Activated T-helper 1 cell treated with Interleukin-2 at 50 U/mL for 16 hours (primary cell): ENCODE measurements at regions not wholly inside any gene's neighbourhood (a gene's known extent, or its start where the extent isn't known, plus 50 kb on each side); places are given as distances from the start of the nearest gene placed in this dataset.

ENCODE experiments used
- DNase-seq: peaks from one replicate; pipeline ENCODE4 v3.0.0-alpha.2; 2020; ENCODE audit warnings: low read depth

DNA sequence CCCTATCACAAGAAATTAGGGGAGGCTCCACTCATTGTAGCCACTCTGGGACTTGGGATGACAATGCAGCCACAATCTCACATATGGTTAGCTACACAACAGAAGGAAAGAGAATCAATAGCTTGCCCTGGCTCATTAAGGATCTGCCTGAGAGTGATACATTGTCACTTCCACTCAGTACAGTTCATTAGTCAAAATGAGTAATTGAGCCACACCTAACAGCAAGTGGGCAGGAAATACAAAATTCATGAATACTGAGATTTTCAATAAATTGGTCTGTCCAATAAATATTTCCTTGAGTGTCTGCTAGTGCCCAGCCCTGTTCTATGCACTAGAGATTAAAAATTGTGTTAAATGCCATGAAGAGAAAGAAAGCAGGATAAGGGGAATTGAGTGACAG, 231.3 kb upstream of the NR4A3 start:
- no peak for DNase-seq

DNA sequence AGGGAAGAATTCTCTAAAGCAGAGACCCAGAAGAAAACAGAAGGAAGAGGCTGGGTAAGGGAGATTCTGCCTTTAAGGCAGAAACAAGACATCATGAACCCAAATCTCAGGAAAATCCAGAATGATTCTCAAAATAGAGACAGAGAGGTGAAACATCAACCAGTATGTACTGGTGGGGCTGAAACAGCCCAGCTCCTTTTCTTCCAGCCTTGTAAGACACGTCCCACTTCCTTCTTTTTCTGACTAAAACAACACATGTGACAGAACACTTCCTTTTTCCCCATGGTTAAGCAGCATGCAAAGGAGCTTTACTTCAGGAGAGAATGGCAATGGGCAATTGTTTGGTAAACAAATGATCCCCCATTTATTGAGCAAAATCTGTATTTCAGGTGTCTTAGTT, 230.8 kb upstream of the NR4A3 start:
- DNase-seq: no peak

DNA sequence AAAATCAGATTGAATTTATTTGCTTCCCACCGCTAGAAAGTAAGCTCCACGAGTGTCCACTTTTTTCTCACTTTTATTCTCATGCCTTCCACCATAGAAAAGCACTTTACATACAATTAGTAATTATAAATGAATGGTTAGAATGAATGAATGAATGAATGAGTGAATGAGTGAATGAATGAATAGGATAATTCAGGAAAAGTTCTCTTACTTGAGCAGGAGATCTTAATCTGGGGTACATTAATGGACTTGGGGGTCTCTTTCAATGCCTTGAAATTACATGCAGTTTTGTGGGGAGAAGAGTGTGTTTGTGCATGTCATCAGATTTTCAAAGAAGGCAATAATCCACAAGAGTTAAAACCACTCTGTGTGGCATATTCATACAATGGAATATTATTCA, 229.9 kb upstream of the NR4A3 start:
- no peak for DNase-seq

DNA sequence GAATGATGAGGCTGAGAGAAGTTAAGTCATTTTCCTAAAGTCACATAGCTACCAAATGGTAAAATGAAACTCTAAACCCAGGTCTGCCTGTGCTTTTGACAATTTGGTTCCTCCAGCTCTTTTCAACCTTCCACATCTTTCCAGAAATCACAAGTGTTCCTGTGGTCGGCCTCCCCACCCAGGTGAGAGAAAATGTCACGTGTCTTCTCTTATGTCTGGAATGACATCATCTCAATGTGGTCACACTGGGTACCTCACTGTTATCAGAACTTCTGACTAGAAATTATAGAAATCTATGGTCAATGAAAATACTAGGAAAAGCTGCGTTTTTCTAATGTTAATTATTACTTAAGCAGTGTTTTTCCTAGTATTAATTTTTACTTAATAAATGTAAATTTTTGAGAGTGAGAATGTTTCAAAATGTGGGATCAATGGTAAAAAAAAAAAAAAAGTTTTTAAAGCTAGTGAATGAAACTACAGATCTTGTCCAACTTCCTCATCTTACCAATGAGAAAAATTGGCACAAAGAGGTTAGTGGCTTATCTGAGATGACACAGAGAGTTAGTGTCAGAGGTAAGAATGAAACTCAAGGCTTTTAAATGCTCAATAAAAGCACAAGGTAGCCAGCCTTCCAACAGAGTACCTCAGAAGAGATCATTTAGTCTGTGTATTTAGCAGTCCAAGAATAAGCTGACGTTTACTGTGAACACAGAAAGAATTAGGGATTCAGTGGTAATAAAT, 228.7 kb upstream of the NR4A3 start:
- no peak for DNase-seq

DNA sequence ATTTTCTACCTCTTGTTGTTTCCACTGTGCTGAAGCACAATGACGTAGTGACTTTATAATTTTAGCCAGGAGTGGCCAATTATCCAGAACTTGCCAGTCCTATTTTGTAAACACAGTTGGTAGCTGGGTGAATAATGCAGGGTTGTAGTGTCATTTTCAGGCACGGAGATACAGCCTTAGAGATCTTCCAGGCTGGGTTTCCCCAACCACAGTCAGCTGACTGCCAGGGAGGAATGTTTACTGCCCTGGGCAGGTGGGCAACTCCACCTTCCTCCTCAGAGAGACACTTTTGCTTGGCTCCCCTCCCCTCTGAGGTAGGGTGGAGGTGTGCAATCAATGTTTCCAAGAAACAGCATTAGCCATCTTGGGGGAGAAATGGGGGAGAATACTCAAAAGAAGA, 228.1 kb upstream of the NR4A3 start:
- no peak for DNase-seq

DNA sequence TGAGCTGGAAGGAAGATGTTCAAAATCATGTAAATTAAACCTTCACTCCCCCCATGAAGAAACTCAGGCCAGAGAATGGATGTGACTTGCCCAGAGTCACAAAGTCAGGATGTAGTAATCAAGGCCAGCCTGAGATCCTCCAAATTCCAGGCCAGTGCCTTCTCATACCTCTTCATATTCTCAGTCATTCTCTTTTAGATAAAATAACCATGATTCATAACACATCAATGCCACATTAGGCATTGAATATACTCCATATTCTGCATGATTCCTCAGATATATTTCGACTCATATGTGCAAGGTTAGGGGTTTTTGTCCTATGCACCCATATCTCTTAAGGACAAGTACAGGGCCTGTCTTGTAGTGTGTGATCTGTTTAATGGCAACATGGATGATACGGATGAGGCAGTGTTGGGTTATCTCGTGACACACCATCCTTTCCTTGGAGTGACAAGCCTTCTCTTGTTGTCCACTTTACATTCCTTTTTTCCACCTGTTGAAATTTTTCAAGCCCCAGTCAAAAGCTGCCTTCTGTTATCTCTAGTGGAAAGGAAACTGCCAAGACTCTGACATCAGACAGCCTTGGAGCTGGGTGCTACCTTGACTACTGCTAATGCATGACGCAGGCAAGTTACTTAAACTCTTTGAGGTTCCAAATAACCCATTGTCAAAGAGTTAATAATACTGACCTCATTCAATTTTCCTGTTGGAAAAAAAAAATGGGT, 227.5 kb upstream of the NR4A3 start:
- no peak for DNase-seq

DNA sequence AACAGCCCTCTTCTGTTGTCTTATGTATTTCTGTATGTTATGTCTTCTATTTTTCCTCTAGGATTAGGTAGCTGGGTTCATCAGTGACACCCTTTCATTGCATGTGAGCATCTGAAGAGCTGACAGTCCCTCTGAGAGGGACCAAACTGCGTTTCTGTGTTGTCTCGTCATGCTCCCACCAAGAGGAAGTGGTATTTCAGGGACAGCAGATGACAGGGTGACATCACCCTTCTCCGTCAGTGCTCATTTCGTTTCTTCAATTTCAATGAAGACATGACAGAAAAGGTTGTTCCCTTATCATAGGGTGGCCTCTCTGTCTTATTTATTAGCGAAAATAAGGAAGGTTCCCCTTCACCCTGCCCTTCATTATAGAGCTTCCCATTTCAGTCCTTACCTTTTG, 225.9 kb upstream of the NR4A3 start:
- DNase-seq: no peak

DNA sequence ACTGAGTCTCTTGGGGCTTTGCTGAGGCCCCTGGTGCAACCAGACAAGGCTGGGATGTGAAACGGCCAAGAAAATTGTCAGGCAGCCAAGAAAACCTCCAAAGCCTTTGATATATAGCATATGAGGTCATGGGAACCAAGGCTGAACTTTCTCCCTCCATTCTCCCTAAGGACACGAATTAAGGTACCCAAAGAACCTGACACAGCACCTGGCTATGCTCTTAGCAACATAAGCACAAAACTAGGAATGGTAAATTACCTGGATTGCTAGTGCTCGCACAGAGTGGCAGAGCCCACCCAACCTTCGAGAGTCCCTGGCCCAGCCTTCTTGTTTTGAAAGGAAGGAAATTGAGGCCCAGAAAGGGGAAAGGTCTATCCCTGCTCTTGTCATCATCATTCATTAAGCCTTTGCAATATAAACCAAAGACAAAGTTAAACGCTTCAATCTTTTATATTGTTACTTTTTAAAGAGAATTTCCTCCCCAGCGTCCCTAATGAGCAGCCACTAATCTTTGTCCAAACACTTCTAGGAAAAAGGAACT, 220.0 kb upstream of the NR4A3 start:
- no peak for DNase-seq

DNA sequence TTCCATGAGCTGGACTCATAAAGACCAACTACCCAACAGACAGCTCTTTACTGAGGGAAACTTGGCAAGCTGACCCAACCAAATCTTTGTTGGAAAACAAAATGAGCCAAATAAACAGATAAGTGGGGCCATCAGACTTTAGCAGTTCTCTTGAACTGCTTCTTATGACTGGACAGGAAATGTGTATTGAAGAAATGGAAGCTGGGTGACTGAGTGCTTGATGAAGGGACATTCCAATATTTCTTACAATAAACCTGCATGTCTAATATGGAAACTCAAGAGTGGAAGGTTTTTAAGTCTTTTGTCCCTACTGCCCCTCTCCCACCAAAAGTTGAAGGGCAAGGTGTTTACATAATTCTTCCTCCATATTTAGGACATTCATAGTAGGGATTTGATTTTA, 218.8 kb upstream of the NR4A3 start:
- DNase-seq: no peak

DNA sequence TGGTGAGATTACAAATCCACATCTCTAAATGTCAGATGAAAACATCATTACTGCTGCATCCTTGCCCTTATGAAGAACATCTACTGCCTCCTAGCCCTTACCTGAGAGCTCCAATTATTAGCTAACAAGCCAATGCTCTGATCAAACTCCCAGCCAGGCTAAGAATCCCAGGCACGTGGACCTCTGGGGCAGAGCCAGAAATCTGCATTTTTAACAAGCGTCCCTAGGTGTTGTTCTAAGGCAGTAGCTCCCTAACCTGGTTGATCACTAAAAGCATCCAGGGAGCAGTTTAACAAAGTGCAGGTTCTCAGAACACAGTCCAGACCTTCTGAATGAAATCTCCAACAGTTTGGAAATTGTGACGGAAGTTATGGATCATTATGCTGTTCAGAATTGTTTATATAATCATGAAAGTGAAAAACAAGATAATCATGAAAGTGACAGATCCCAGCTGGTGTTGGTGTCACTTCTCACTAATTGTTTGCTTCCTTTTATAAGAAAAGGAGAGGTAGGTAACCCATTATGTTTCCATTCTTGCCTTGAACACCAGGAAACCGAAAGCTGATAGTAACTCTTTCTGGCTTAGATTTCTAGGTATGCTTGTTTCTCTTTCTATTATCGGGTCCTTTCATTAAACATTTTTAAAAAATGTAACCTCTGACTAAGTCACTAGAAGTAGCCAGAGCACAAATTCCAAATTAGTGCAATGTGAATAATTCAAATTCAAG, 216.5 kb upstream of the NR4A3 start:
- DNase-seq: no peak

DNA sequence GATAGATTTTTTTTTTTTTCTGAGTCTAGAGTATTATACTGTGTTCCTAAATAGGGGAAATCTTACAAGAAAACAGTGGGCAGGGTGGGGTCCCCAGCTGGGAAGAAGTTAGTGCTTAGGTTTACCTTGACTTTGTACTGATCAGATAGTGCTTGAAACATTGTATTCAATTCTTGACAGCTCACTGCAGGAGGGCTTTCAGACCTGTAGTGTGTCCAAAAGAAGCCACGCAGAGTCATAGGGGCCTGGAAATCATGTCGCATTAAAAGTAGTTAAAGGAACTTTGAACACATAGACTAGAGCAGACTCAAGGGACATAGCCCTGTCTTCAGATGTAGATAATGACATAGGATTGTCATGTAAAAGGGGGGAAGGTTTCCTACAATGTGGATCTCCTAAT, 215.4 kb upstream of the NR4A3 start:
- no peak for DNase-seq

DNA sequence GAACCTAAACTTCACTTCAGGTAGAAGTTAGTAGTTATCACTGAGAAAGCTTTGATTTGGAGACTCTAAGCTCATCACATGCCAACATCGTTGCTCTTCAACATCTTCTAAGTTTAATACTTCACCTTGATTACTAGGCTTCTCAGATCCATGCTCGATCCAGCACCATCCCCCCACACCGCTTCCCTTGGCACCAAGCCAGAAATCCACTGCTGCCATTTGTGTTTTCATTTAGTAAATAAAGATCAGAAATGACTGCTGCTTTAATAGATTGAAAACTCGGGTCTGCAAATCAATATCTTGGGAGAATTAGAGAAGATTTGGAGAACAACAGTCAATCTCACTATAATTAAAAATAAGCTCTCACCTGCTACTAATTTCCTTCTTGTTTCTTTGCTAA, 214.7 kb upstream of the NR4A3 start:
- no peak for DNase-seq

DNA sequence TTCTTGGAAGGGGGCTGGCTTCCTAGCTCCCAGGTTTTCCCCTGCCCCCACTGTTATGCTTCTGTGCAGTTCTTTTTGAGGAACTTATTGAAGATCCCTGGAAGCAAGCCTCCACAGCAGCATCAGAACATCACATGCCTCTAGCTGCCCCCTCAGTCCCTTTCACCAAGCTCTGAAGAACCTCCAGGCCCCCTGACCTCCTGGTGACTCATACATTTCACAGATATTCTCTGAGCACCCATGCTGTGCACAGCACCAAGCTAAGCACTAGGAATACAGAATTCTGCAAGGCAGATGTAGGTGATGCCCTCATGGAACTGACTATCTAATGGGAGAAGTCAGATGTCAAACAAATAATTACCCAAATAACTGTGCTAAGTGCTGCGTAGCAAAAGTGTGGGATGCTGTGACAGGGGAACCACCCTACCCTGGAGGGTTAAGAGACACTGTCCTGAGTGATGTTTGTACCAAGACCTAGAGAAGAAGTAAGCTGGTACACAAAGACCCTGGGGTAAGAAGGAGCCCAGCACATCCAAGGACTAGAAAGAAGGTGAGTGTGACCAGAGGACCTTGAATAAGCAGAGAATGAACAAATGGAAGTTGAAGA, 213.7 kb upstream of the NR4A3 start:
- no peak for DNase-seq

DNA sequence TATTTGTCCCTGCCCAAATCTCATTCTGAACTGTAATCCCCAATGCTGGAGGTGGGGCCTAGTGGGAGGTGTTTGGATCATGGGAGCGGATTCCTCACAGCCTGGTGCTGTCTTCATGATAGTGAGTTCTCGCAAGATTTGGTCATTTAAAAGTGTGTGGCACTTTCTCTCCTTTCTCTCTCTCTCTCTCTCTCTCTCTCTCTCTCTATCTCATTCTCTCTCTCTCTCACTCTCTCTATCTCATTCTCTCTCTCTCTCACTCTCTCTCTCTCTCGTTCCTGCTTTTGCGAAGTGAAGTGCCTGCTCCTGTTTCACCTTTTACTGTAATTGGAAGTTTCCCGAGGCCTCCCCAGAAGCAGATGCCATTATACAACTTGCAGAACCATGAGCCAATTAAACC, 207.3 kb upstream of the NR4A3 start:
- no peak for DNase-seq

DNA sequence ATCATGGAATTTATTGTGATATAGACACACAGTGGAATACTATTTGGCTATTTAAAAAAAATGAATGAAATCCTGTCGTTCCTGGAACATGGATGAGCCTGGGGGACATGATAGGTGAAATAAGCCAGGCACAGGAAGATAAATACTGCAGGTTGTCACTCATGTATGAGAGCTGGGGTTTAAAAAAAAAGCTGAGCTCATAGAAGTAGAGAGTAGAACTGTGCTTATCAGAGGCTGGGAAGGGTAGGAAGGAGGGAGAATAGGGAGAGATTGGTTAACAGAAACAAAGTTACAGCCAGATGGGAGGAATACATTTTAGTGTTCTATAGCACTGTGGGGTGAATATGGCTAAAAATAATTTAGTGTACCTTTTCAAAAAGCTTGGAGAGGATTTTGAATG, 200.6 kb upstream of the NR4A3 start:
- no peak for DNase-seq

DNA sequence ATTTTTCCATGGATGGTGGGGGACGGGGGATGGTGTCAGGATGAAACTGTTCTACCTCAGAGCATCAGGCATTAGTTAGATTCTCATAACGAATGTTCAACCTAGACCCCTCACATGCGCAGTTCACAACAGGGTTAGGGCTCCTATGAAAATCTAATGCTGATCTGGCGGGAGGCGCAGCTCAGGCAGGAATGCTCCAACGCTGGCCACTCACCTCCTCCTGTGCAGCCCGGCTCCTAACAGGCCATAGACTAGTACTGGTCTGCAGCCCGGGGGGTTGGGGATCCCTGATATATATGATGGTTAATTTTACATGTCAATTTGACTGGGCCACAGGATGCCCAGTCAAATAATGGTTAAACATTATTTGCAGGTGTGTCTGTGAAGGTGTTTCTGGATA, 199.0 kb upstream of the NR4A3 start:
- no peak for DNase-seq

DNA sequence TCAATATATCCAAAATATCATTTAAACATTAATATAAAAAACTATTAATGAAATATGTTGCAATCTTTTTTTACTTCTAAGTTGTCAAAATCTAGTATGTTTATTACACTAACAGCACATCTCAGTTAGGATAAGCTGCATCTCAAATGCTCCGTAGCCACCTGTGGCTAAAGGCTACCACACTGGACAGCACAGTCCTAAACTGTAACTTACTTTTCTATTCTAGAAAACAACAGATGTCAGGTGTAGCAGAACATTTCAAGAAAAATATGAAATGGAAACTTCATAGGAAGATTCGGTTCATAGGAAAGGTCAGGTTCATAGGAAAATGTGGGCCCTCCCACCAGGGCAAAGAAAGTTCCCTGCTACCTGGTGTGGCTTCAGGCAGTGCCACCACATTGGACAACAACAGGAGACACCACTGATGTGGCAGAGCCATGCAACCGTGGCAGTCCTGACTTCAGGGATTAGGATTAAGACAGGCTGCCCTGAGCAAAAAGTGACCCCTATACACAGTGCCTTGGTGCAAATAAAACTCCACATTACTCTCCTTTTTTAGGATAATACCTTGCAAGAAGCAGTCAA, 197.8 kb upstream of the NR4A3 start:
- DNase-seq: no peak

DNA sequence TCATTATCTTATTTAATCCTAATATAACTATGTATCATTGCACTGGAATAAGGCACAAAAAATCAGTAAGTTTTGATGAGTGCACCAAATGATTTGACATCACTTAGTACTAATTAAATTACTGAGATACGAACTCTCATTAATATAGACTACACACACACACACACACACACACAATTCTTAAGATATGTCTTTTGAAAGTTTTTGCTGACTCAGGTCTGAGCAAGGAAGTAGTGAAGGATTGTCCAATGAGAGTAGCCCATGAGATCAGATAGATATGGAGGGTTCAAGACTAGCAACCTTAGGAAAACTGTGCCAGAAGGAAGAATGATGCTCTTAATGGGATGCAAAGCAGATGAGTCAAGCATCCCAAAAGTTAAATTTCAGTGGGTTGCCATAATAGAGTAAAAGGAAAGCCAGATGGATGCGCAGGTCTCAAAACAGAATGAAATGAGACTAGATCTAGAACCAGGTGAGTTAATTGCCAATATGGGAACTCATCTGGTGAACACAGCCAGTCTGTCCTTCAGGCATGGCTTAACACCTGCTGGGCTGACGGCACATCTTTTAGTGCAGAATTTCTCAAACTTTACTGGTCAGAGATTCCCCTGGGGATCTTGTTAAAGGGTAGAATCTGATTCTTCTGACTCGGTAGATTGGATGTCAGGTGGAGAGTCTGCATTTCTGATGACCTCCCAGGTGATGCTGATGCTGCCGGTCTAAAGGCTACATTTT, 197.0 kb upstream of the NR4A3 start:
- no peak for DNase-seq

DNA sequence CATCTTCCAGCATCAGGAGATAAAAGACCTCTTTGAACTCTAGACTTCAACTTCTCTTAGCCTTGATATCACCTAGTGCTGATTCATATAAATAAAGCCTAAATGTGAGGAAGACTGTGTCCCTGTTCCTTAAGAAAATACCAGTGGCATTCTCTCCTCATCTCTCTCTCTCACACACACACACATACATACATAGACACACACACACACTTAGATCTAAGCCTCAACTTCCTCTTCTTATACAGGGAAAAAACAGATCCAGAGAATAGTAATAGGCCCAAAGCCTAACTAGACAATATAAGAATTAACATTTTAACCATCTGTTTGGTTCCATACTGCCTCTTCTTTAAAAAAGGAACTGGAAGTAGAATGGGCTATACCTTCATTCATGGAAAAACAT, 195.3 kb upstream of the NR4A3 start:
- no peak for DNase-seq

DNA sequence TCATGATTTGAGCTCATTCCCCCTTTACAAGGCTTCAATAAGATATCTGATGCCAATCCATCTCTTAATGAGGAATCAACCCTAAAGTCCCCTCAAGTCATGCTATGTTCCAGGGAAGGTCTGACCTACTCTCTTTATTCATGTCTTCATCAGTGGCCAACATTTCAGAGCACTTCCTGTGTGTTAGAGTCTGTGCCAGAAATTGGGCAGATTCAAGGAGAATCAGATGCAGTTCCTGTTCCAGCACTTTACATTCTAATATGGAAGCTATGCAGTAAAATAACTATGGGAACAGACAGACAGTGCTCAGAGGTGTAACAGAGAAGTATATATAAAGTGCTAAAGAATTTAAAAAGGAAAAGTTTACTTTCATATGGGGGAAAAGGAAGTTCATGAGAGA, 193.4 kb upstream of the NR4A3 start:
- no peak for DNase-seq

DNA sequence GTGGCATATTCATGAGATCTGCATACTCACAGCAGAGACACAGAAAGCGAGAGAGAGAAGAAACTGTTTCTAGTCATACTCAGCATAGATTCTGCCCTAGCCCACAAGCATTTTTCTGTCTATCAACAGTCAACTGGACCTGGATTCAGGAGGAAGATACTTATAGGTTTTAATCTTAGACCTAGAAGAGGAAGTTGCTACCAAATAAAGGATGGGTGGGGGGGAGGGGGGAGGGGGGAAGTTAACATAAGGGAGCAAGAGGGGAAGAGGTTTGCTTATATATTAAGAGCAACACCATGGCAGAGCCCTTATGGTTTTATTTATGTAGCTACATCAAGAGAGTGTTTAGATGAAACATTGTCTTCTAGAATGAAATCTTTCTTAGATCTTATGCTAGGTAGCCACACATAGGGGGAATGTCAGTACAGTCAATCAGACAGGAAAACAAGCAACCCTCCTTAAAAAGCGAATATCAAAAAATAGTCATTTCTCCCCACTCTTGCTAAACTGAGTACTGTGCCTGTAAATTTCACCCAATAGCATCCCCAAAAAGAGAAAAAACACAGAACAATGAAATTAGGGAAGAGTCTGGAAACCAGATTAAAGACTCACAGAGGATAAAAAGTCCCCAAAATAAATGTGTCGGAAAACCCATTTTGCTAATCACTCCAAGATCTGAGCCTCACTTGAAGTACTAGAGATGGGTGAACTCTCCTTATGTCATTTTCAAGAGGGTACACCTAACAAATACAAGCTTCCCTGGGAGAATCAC, 192.7 kb upstream of the NR4A3 start:
- DNase-seq: no peak
